Fibroblast of villous mesenchyme (primary cell): ENCODE measurements at regions not wholly inside any gene's neighbourhood (a gene's known extent, or its start where the extent isn't known, plus 50 kb on each side); places are given as distances from the start of the nearest gene placed in this dataset.

Source experiments
- DNase-seq: peaks from one replicate; pipeline ENCODE4 v3.0.0-alpha.2; 2010; ENCODE audit warnings: low read depth
- H3K4me3 ChIP-seq: 2 replicates; pipeline ENCODE4 v1.5.1; 2011; ENCODE audit warnings: low read depth, mild to moderate bottlenecking, low read length
- TF ChIP-seq, protein P1 (sequence below): IDR thresholded peaks from 2 replicates; pipeline ENCODE4 v1.5.1; 2012; ENCODE audit warnings: low read depth, mild to moderate bottlenecking, low read length; ENCODE audit not compliant: insufficient read depth

DNA sequence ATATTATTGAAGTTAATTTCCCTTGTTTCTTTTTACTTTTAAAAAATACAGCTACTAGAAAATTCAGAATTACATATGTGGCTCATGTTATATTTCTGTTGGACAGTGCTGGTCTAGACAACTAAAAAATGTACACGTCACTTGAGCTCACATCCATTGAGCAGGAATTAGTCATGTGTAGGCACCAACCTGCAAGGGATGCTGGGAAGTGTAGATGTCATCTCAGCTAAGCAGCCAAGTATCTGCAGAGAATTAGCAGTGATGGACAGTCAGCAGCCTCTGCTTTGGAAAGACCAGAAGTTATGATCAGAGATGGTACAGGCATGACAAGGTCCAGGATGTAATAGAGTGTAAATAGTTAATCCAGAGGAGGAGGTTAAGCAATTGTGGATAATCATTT, 87.1 kb upstream of the HS3ST2 start:
- H3K4me3 ChIP-seq = no peak overlapping the region
- no peak for DNase-seq
- TF ChIP-seq, protein P1, sequence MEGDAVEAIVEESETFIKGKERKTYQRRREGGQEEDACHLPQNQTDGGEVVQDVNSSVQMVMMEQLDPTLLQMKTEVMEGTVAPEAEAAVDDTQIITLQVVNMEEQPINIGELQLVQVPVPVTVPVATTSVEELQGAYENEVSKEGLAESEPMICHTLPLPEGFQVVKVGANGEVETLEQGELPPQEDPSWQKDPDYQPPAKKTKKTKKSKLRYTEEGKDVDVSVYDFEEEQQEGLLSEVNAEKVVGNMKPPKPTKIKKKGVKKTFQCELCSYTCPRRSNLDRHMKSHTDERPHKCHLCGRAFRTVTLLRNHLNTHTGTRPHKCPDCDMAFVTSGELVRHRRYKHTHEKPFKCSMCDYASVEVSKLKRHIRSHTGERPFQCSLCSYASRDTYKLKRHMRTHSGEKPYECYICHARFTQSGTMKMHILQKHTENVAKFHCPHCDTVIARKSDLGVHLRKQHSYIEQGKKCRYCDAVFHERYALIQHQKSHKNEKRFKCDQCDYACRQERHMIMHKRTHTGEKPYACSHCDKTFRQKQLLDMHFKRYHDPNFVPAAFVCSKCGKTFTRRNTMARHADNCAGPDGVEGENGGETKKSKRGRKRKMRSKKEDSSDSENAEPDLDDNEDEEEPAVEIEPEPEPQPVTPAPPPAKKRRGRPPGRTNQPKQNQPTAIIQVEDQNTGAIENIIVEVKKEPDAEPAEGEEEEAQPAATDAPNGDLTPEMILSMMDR = no peak

DNA sequence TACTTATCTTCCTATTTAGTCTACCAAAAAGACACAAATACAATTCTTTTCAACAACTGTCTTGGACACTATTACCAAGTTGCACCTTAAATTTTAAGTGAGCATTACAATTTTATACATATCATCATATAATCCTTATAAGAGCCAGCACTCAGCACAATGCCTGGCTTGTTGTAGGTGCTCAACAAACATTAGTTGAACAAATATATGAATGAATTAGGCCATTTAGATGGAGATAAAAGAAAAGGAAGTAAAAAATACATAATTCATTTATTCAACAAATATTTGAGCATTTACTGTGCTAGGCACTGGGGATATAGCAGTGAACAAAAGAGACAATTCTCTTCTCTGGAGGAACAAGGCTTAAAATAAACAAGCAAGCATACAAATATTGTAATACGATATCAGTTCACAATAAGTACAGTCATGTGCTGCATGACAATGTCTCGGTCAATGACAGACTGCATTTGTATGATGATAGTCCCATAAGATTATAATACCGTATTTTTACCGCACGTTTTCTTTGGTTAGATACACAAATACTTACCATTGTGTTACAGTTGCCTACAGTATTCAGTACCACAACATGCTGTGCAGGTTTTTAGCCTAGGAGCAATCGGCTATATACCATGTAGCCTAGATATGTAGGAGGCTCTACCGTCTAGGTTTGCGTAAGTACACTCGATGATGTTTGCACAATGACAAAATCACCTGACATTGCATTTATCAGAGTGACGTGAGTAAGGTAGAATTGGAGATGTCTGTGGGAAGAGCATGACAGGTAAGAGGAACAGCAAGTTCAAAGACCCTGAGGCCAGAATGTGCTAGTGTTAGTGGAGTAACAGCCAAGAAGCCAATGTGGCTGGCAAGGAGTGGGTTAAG, 86.4 kb upstream of the HS3ST2 start:
- H3K4me3 ChIP-seq = no peak overlapping the region
- TF ChIP-seq, protein P1 = no peak
- DNase-seq = no peak

DNA sequence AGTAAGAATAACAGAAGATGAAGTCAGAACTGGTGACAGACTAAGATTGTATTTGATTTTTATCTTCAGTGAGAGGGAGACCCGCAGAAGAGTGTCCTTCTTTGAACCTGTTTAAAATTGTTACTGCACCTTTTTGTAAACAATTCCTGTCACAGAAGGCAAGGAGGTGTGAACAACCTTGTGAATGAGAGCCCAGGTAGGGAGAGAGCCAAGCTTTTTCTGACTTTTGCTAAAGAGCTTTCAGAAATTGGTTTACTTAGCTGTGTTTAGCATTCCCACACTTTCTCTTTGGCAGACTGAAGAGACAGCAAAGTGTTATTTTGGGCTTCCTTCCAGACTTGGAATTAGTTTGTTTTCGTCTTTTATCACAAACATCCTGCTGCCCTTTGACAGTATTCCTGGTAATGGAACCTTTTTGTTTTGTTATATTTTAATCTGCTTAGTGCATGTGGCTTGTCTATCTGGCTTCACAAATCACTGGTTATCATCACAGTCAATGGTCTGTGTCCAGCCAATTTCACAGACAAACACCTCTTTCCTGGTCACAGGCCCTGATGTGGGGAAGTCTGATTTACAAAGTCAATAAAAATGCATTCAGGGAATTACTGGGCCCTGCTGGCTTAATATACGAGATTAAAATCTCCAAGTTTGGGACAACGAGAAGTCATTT, 85.7 kb upstream of the HS3ST2 start:
- peak; percentile 46 for DNase-seq
- TF ChIP-seq, protein P1 = no peak
- H3K4me3 ChIP-seq = no peak overlapping the region

DNA sequence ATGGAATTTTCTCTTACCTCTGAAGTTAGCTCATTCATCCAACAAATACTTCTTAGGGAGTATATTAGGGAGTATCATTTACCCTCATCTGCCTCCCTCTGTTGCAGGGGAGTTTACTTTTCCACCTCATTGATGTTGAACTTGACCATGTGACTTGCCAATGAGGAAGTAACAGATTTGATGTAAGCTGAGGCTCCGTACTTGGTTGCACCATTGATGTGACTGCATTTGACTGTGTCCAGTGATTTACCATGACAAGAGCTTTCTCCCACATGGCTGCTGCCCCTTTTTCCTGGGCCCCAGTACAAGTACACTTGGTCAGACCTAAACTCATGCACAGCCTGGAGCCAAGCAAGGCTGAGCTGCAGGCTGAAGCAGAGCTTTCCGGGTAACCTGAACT, 81.6 kb upstream of the HS3ST2 start:
- DNase-seq = no peak
- H3K4me3 ChIP-seq = no peak overlapping the region
- TF ChIP-seq, protein P1 = no peak

DNA sequence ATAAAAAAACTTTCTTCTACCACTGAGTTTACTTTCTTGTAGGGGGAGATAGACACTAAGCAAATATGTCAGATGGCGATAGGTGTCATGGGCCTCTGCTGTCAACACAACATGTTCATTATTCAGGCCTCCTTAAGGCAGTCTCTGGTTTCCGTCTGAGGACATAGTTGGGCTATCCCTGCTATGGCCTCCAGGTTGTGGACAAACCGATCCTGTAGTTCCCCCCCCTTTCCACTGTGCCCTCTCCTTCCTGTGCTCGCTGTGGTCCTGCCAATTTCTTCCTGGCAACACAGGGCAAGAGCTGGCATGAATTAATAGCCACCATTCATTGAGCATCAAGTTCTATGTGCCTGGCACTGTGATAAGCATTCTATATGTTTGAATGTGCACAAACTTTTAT, 81.0 kb upstream of the HS3ST2 start:
- no peak overlapping the region for H3K4me3 ChIP-seq
- no peak for DNase-seq
- TF ChIP-seq, protein P1 = no peak

DNA sequence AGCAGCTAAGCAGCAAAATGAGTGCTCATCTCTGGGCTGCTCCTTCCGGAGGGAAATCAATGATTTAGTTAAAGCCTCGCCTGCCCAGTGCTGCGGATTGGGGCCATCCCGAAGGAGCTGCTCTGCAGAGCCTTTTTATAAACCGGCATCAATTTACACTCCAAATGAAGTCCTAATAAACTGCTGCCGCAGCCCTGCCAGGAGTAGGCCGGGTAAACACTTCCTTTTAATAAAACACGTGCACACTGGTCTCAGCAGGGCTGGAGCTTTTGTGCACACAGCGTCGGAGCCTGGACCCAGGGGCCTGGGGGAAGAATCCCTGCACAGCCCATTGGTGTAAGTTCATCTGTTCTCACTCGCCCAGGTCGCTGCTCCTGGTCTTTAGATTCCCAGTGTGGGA, 79.6 kb upstream of the HS3ST2 start:
- H3K4me3 ChIP-seq = no peak overlapping the region
- TF ChIP-seq, protein P1 = no peak
- no peak for DNase-seq
